GM12874 (cell line): ENCODE measurements at regions not wholly inside any gene's neighbourhood (a gene's known extent, or its start where the extent isn't known, plus 50 kb on each side); places are given as distances from the start of the nearest gene placed in this dataset.

Experiments
- TF ChIP-seq, protein P1 (sequence below): IDR thresholded peaks from 2 replicates; pipeline ENCODE4 v1.5.1; 2011; ENCODE audit warnings: low read depth, mild to moderate bottlenecking, control low read depth, low read length, moderate library complexity; ENCODE audit not compliant: insufficient read depth

- TF ChIP-seq, protein P1, sequence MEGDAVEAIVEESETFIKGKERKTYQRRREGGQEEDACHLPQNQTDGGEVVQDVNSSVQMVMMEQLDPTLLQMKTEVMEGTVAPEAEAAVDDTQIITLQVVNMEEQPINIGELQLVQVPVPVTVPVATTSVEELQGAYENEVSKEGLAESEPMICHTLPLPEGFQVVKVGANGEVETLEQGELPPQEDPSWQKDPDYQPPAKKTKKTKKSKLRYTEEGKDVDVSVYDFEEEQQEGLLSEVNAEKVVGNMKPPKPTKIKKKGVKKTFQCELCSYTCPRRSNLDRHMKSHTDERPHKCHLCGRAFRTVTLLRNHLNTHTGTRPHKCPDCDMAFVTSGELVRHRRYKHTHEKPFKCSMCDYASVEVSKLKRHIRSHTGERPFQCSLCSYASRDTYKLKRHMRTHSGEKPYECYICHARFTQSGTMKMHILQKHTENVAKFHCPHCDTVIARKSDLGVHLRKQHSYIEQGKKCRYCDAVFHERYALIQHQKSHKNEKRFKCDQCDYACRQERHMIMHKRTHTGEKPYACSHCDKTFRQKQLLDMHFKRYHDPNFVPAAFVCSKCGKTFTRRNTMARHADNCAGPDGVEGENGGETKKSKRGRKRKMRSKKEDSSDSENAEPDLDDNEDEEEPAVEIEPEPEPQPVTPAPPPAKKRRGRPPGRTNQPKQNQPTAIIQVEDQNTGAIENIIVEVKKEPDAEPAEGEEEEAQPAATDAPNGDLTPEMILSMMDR, result no peak
Measured at GRCh38 chr1:55823541-55824250, 608.5 kb upstream of the USP24 start.

DNA sequence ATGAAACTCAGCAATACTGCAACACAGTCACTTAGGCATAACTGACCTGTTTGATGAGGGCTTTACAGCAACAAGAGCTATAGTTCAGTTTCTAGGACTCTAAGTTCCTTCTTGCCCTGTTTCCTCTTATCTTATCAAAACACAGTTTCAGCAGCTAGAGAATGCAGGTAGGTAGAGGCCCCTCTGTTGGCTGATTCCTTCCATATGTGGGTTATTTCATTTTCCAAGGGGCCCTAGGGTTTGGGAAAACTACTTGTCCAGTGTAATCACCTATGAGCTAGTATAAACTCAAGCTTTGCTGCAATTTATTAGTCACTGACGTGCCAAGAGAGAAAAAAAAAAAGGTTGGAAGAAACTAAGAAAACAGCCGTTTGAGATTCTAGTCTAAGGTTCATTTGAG, 607.7 kb upstream of the USP24 start:
- TF ChIP-seq, protein P1, result no peak

DNA sequence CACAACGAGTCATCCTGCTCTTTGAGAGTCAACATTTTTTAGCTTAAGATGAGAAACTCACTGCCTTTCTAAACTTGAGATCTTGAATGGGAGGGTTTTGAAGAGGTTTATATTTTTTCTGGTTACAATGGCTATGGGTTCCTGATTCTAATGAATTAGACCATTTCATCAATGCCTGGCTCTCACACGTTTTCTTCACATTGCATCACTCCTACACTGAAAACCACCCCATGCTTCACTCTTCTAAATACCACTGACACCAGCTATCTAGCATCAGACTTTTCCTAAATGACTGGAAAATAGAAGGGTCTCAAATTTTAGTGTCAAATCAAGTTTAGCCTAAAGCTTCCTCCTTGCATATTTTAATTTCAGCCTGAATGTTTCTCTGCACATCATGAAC, 606.1 kb upstream of the USP24 start:
- TF ChIP-seq, protein P1, result no peak

DNA sequence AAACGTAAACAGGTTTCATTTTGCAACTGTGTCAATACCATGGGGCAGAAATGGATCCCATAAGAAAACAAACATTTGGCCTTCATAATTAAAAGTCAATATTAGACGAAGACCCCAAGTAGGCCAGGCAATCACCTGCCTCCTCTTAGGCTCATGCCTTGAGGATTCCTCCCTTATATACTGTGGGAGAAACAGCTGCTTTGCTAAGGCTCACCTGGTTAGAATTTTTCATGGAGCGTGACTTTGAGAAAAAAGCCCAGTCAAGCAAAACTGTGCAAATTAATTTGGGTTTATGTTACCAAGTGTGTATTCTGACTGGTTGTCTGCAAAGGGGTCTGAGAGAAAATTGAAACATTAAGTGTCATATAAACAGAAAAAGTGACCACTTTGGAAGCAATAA, 605.3 kb upstream of the USP24 start:
- TF ChIP-seq, protein P1, result no peak

DNA sequence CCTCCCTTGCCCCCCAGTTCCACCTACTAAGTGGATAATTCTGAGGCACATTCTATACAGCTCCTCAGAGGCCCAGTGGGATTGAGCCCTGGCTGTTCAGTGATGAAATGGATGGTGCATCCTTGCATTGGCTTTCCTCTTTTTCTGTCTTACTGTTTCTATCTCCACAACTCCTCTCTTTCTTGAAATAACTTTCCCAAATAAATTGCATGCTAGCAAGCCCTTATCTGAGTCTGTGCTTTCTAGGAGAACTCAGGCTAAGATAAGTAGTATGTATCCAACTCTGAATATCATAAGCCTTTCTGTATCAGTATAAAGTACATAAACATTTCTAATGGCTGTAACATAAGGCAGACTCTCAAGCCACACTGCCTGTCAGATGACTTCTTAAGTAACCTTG, 603.8 kb upstream of the USP24 start:
- TF ChIP-seq, protein P1, result no peak

DNA sequence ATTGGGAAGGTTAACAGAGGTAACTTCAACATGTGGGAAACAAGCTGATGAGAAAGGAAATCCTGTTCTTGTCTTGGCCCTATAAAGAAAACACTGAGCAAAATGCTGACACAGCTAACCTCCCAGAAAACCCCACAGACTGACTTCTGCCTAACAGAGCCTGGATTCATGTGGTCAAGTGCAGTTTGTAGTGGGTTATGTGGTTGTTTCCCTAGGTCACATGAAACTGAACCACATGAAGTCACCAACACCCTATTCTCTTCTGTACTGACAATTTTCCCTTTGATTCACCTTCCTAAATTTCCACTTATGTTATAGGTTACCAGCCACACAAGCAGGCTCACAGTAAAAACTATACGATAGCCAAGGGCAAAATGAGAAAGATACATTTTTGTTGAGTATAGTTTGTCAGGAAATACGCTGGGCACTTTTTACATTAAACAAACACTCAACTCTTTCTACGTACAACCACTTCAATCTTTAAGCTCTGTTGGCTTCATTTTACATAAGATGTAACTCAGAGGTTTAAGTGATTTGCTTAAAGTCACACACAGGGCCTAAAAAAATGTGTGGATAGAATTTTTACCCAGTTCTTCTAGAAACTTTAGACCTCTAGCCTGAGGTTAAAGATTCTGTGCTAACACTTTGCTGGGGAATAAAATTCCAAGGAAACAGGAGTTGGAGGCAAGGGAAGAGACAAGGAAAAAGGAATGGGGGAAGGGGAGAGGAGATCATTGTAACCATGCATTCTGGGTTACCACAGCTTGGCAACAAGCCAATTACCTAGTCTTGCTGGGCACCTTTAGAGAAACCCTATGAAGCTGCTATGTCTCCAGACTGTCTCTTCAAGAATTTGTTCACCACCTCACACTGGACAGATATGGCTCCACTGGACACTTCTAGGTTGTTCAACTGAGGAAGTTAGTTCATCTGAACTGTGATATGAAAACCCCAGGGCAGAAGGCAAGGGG, 601.6 kb upstream of the USP24 start:
- TF ChIP-seq, protein P1, result no peak

- TF ChIP-seq, protein P1, result no peak
Measured at GRCh38 chr1:55815745-55816455, 600.7 kb upstream of the USP24 start.
